Amniotic stem cell (primary cell): ENCODE measurements at regions not wholly inside any gene's neighbourhood (a gene's known extent, or its start where the extent isn't known, plus 50 kb on each side); places are given as distances from the start of the nearest gene placed in this dataset.
"Not testable (repeated sequence)": the region's sequence is repeated elsewhere in the genome, so short reads cannot be mapped to it uniquely, and the experiment has no call there.

ENCODE experiments used
- DNase-seq: peaks from one replicate; lab custom pipeline; 2025; lab: John Stamatoyannopoulos, UW

DNA sequence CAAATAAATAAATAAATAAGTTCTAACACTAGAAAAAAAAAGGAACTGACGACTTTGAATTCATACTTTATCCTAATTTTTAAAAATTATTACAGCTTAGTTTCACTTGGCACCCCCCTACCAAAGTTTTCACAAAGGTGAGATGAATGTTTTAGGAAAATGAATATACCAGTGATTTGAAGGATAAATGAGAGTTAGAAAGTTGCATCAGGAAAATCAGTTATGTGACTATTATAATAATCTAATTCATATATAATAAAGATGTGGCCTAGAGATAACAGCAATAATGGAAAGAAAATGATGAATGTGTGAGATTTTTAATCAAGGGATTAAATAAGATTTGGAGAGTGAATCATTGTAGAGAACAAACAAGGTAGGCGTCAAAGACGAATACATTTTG lies 103.0 kb upstream of the RAP1B start:
- DNase-seq = no peak

DNA sequence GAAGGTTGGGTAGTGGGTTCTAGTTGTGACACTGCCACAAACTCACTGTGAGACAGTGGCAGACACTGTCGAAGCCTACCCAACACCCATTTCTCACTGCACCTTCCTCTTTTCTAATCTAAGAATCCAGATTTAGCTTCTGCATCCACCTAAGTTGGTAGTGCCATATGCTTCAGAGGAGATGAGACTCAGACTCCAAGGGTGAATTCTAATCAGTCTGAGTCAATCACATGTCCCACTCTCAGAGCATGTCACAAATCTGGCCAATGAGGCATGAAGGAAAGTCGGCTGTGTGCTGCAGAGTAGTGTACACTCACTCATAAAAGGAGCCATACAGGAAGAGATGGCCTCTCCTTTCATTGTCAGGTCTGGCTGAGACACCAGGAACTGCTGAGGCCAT lies 102.1 kb upstream of the RAP1B start:
- DNase-seq = no peak

DNA sequence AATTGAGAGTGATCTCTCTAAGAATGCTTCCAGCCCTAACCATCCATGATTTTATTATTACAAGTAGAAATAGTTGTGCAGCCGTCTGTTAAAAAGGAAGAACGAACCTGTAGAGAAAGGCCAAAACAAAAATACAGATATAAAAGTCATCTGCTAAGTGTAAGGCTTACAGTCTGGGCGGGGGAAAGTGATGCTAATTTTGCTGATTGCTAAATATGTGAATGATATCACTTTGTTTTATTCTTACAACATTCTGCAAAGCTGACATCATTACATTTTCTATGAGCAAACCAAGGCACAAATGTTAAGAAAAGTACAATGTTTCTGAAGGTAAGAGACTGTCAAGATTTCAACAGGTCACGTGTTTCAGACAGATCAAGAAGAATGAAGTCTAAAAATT lies 101.5 kb upstream of the RAP1B start:
- no peak for DNase-seq

DNA sequence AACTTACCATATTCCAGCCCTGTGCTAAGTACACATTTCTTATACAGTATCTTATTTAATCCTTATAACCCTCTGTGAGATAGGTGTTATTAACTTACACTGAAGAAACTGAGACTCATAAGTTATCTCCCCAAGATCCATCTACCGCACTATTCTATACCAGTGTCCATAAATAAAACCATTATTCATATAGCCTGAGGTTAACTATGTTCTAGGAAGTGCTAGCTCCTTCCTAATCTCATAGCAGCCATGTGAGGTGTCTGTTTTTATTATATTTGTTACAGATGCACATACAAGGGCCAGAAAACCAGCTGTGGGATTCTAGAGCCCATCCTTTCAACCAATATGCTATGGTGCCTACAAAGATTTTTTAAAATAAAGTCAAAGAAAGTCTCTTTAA lies 100.3 kb upstream of the RAP1B start:
- no peak for DNase-seq

DNA sequence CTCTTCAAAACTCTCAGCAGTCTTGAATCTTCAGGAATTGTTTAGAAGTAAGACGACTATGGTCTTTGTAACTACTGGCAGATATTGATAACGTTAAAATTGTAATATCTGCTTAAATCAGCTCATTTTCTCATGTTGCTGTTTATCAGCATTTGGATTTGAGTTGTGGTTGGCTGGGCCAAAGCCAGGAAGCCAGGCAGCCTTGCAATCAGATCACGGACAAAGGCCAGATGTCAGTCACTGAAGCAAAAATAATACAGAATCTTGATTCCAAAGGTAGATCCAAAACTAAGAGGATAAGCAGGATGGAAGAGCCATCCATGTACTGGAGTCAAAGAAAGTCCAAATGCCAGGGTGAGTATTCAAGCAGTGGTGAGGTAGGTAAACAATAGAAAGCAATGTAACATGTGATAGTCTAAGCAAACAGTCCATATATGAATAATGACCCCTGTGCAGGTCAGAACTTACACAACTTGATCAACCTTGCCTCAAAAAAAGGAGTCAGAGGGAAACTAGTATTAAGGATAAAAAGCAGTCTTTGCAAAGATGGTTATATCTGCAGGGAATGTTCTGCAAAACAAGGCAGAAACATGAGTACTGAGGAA lies 95.8 kb upstream of the RAP1B start:
- no peak for DNase-seq

DNA sequence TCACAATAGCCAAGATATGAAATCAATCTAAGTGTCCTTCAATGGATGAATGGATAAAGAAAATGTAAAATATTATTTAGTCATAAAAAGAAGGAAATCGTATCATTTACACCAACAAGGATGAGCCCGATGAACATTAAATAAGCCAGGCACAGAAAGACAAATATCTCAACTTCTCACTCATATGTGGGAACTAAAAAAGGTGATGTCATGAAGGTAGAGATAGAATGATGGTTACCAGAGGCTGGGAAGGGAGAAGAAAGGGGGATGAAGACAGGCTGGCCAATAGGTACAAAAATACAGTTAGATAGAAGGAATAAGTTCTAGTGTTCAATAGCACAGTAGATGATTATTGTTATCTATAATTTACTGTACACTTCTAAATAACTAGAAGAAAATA lies 94.9 kb upstream of the RAP1B start:
- DNase-seq = no peak

DNA sequence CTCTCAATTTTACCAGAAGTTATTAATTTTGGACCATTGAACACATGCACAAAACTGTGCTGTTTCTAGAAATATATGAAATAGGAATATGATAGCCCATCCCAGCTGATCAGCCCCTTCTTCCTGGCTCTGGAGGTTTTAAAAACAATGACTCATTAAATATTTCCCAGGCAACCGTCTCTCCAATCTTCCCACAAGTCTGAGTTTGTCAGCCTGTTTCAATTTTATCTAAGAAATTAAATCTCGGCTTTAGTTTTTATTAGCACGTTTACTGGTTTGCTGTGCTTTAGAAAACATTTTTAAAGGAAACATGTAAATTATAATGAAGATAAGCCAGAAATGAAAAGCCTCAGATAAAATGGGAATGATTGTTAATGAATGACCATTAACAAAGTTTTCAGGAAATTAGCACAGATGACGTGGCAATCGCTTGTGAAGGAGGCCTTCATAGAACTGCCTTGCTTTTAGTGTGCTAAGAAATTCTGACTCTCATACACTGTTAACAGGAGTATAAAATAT lies 89.3 kb upstream of the RAP1B start:
- DNase-seq = peak; percentile 62

DNA sequence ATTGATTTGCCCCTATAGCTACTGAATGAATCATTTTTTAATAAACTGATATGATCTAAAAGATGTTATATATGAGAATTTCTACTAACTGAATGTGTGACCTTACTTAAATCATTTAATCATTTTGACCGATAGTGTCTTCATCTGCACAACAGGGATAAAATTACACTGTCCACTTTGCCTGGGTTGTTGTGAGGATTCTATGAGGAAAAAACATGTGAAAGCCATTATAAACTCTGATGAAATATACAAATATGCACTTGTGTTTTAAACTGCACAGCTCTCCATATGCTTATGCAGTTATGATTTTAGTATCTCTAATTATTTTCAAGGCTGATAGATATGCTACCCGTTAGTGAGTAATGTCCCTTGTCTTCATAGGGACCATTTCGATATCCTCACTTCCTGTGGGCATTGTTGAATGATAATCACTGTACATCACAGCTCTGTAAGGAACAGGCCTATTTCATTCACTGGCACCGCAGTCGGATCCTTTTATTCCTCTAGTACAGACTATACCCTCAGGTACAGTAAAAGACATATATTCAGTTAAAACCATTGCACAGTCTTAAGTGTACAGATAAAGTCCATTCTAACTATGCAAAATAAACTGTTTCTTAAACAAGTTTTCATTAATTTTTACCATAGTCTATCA lies 88.7 kb upstream of the RAP1B start:
- no peak for DNase-seq

DNA sequence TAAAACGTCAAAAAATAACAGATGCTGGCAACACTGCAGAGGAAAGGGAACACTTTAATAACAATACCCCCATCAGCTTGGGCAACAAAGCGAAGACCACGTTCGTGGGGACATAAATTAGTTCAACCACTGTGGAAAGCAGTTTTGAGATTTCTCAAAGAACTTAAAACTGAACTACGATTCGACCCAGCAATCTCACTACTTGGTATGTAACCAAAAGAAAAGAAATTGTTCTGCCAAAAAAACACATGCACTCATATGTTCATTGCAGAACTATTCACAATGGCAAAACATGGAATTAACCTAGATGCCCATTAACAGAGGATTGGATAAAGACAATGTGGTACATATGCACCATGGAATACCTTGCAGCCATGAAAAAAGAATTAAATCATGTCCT lies 81.2 kb upstream of the RAP1B start:
- no peak for DNase-seq

DNA sequence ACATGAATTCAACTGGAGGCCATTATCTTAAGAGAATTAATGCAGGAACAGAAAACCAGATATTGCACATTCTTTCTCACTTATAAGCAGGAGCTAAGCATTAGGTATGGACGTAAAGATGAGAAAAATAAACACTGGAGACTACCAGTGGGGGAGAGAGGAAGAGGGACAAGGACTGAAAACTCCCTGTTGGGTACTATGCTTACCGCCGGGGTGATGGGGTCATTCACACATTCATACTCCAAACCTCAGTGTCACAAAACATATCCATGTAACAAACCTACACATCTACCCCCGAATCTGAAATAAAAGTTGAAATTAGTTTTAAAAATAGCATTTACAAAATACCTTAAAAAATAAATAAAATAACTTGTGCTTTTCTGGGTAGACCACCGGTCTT lies 80.8 kb upstream of the RAP1B start:
- DNase-seq = no peak

DNA sequence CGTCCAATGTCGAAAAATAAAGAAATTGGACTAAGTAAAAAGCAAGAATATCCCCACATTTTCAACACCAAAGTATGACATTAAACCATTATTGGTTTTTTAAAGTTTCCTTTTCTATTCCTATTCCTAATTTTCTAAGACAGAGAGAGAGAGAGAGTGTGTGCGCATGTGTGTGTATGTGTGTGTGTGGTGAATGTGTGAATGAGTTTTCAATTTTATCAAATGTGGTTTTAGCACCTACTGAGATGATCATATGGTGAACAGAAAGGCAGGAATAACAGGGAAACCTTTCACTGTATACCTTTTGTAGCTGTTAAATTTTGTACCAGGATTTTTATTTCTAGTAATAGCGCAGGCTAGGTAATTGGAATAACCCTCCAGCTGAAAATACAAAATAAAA lies 80.4 kb upstream of the RAP1B start:
- no peak for DNase-seq

DNA sequence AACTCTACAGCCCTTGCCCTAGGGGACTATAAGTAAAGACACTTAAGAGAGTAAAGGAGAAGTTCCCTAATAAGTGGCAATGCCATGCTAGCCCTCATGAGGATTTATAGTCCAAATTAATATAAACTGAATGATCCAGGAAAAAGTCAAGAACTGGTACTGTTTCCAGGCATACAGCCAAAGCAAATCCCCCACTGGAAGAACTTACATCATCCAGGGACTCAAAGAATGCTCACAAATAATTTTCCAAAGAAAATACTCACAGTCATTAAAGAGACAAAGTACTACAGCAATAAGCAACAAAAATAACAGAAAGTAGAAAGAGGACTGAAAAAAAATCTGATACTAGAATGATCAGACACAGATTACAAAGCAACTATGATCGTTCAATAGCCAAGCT lies 79.7 kb upstream of the RAP1B start:
- DNase-seq = peak; percentile 31

DNA sequence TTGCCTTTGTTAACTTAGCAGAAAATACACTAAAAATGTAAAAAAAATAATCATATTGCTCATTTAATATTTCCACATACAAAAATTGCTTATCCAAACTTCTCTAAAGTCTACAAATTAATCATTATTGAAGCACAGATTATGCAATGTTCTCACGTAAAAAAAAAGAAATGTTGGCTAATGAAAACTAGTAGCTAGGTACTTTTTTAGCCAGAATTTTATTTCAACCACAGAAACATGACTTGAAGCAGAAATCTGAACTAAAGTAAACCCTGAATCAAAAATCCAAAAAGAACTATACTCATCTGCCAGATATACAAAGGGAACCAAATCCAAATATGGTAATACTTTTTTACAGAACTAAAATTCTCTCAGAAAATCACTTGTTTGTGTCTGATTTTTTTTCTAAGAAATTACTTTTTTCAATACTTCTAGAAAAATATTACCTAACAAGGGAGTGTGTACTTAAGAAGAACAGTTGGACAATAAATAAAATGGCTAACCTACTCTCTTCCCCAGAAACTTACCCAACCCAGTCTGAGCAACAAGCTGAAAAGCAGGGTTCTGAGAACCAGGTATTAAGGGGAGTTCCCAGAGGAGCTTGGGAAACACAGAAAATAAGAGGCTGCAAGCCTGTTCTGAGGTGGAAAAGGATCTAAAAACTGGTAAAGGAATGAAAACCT lies 78.4 kb upstream of the RAP1B start:
- no peak for DNase-seq

DNA sequence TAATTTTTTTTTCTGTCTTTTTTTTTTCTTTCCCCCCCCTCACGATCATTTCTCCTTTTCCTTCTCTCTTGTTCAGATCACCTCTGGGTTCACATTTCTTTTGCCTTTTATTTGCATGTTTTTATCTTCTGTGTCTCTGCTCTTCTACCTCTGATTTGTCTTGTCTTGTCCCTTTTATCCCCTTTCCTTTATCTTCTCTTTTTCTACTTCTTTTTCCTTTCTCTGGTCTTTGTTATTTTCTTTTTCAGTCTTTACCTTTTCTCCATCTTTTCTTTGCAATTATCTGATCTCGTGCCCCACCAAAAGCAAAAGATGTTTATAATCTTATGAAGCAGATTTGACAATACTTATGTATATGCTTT lies 77.8 kb upstream of the RAP1B start:
- no peak for DNase-seq

DNA sequence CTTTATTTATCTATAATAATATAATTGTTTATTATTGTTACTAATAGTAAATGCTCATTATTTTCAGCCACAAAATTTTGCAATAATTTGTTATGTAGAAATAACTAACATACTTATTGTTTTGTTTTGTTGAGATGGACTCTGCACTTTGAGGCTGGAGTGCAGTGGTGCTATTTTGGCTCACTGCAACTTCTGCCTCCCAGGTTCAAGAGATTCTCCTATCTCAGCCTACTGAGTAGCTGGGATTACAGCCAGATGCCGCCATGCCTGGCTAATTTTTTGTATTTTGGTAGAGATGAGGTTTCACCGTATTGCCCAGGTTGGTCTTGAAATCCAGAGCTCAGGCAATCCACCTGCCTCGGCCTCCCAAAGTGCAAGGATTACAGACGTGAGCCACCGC lies 76.6 kb upstream of the RAP1B start:
- no peak for DNase-seq

DNA sequence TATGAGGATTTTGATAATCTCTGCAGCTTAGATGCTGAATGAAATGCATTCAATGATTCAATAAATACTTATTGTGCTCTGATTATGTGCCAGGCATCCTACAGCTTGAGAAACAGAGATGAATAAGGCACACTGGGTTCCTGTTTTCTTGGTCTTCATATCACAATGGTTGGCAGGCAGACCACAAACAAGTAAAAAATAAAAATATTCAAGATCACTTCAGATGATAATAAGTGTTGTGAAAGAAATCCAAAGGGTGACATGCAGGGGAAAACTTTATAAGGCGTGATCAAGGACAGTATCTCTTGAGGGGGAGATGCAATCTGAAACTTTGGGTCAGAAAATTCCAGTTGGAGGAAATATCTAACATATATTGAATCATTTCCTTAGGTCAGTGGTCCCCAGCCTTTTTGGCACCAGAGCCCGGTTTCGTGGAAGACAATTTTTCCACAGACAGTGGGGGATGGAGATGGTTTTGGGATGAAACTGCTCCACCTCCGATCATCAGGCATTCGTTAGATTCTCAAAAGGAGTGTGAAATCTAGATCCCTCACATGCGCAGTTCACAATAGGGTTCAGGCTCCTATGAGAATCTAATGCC lies 73.7 kb upstream of the RAP1B start:
- no peak for DNase-seq

DNA sequence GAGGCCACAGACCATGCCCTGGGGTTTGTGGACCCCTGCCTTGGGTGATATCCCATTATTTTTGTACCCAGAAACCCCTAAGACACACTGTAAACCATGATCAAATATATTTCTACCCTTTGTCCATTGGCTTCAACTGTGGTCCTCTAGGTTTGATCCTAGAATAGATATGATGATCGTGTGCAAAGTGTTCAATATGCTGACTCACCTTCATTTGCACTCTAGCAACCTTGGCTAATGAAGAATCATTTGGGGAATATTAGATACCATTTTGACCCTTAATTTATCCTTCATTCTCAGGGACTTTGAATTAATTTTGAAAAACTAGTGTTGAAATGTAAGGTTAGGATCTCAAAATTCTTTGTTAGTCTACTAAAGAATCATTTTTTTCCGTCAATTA lies 73.1 kb upstream of the RAP1B start:
- no peak for DNase-seq

DNA sequence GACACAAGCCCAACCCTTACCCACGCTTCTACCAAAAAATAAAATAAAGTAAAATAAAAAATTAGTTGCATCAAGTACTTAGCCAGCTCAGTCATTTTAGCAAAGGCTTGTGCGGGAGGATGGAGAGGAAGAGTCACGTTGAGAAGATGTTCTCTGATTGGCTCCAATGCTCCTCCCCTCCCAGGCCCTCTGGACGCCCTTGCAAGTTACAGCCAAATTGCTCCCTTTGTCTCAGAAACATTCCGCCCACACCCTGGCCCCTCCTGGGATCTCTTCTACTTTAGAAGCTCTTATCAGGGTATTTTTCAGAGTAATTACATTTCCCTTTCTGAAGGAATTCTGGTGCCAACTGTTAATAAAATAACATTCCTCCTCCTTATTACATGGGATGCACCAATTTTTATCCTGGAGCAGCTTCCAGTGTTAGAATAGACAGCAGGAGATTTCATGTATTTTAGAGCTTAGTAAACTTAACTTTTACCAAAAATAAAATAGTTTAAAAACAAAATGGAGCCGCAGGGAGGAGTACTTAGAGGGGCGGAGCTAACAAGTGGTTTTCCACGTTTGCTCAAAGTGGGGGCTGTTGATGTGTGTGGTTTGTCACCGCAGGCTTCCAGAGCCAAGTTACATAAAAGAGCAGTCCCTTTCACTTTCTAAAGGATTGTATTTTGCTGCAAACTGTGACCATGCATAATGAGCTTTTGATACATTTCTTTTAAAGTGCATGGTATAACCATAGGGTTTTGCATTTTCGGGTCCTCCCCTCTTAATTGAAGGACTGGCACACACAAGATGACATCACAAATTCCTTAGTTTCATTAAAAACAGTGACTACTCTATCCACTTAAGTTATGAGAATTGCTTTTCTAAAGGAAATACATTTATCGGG lies 71.7 kb upstream of the RAP1B start:
- DNase-seq = no peak

DNA sequence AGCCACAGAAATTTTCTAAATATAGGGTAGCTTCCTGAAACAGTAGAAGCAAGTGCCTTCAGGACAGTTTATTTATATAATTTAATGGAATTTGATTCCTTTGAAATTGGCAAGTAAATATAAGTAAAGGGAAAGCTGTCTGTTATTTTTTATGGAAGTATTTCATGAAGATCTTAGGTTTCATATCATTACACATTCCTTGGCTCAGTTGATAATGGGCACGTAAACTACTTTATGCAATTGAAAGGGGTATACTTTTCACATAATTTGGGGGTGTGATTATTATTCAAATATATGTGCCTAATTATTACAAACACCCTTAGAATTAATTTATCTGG lies 71.1 kb upstream of the RAP1B start:
- DNase-seq = no peak

DNA sequence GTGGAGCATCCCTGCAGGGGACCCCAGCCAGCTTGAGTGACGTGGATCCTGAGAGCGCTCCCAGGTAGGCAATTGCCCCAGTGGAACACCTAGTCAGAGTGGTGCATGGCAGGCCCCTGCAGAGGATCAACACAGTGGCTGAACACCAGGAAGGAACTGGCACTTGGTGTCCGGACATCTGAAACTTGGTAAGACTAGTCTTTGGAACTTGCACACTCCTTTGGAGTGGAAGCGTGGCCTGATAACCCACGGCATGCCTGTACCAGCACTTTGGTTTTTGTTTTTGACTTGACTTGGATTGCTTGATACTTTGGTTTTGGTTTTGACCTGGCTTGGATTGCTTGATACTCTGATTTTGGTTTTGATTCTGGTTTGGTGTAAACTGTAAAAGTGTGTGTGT lies 69.9 kb upstream of the RAP1B start:
- not testable (repeated sequence) for DNase-seq

DNA sequence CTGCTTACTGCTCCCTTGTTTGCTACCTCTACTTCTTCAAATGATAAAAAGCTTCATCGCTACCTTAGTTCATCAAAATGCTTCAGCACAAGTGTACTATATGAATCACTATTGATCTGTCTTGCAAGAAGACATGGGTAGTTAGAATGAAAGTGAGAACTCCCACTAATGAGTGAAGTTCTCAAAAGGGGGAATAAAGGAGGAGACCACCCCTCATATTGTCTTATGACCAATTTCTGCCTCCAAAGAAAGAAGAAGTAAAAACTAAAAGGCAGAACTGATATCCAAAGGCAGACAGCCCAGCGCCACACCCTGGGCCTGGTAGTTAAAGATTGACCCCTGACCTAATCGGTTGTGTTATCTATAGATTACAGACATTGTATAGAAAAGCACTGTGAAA lies 63.4 kb upstream of the RAP1B start:
- DNase-seq = not testable (repeated sequence)

DNA sequence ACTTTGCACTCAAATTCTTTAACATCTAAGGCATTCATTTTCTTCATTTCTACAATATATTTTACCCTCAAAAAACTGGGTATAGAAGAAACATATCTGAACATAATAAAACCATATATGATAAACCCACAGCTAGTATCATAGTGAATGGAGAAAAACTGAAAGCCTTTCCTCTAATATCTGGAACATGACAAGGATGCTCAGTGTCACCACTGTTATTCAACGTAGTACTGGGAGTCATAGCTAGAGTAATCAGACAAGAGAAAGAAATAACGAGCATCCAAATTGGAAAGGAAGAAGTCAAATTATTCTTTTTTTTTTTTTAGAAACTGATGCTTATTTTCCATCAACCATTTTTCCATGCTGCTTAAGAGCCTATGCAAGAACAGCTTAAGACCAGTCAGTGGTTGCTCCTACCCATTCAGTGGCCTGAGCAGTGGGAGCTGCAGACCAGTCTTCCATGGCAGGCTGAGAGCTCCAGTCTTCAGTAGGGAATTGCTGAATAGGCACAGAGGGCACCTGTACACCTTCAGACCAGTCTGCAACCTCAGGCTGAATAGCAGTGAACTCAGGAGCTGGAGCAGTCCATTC lies 58.0 kb upstream of the RAP1B start:
- DNase-seq = not testable (repeated sequence)
